Loucy (cell line): ENCODE measurements at regions not wholly inside any gene's neighbourhood (a gene's known extent, or its start where the extent isn't known, plus 50 kb on each side); places are given as distances from the start of the nearest gene placed in this dataset.
A peak's percentile ranks its signal among the peaks of the same experiment; 100 is the strongest.

Experiments used
- H2AFZ ChIP-seq: fragments of 200-600 bp; sonication (generic); 2 replicates; pipeline ENCODE4 v1.6.0; 2016; ENCODE audit warnings: antibody characterized with exemption, mild to moderate bottlenecking, low read length, moderate library complexity
- H3F3A ChIP-seq: fragments of 200-600 bp; 2 replicates; pipeline ENCODE4 v1.6.0; 2016; ENCODE audit warnings: antibody characterized with exemption, low read depth, mild to moderate bottlenecking
- H3K27me3 ChIP-seq: fragments of 200-600 bp; sonication (generic); 2 replicates; pipeline ENCODE4 v1.6.1; 2014; ENCODE audit warnings: low read length, mild to moderate bottlenecking; ENCODE audit not compliant: insufficient read depth, poor library complexity, severe bottlenecking
- H3K36me3 ChIP-seq: fragments of 200-600 bp; sonication (generic); 2 replicates; pipeline ENCODE4 v1.6.1; 2016; ENCODE audit warnings: low read length; ENCODE audit not compliant: insufficient read depth
- H3K4me1 ChIP-seq: fragments of 200-600 bp; sonication (generic); 2 replicates; pipeline ENCODE4 v1.5.1; 2014; ENCODE audit warnings: low read length, mild to moderate bottlenecking; ENCODE audit not compliant: insufficient read depth, poor library complexity, severe bottlenecking
- H3K4me2 ChIP-seq: fragments of 200-600 bp; sonication (generic); 2 replicates; pipeline ENCODE4 v1.6.0; 2014; ENCODE audit warnings: antibody characterized with exemption, low read length, low read depth, mild to moderate bottlenecking; ENCODE audit not compliant: poor library complexity, severe bottlenecking
- H3K4me3 ChIP-seq: fragments of 200-600 bp; sonication (generic); 2 replicates; pipeline ENCODE4 v1.5.1; 2014; ENCODE audit warnings: low read length, mild to moderate bottlenecking, mixed read lengths; ENCODE audit not compliant: poor library complexity, severe bottlenecking
- H3K79me2 ChIP-seq: fragments of 200-600 bp; sonication (generic); 2 replicates; pipeline ENCODE4 v1.6.1; 2014; ENCODE audit warnings: low read length; ENCODE audit not compliant: insufficient read depth
- H3K9ac ChIP-seq: fragments of 200-600 bp; sonication (generic); 2 replicates; pipeline ENCODE4 v1.6.0; 2014; ENCODE audit warnings: mild to moderate bottlenecking, low read depth, low read length, moderate library complexity; ENCODE audit not compliant: poor library complexity, severe bottlenecking
- H3K9me2 ChIP-seq: fragments of 200-600 bp; sonication (generic); replicated peaks from 2 replicates; pipeline ENCODE4 v1.6.1; 2016; ENCODE audit warnings: low read depth, low read length, mixed read lengths
- H3K9me3 ChIP-seq: fragments of 200-600 bp; sonication (generic); 2 replicates; pipeline ENCODE4 v1.6.1; 2014; ENCODE audit warnings: mild to moderate bottlenecking, antibody characterized with exemption, low read length, low read depth; ENCODE audit not compliant: insufficient read depth
- H4K20me1 ChIP-seq: fragments of 200-600 bp; sonication (generic); 2 replicates; pipeline ENCODE4 v1.6.0; 2014; ENCODE audit warnings: antibody characterized with exemption, low read length, mild to moderate bottlenecking; ENCODE audit not compliant: insufficient read depth, poor library complexity, severe bottlenecking
- CTCF ChIP-seq: fragments of 200-600 bp; sonication (generic); conservative IDR thresholded peaks from 2 replicates; pipeline ENCODE4 v1.5.1; 2014; ENCODE audit warnings: mild to moderate bottlenecking, antibody characterized with exemption, low read length
- EZH2phosphoT487 ChIP-seq: fragments of 200-600 bp; IDR thresholded peaks from 2 replicates; pipeline ENCODE4 v1.6.1; 2018; ENCODE audit warnings: antibody characterized with exemption, mild to moderate bottlenecking, moderate library complexity, borderline replicate concordance

- TF ChIP-seq EZH2phosphoT487: no peak
- no peak for TF ChIP-seq CTCF
- Histone ChIP-seq H3K9ac (no peak overlapping the region), H4K20me1 (no peaks in the 10 kb centered on the region), H2AFZ (no peak overlapping the region), H3K4me3 (no peak overlapping the region), H3K27me3 (no peaks in the 10 kb centered on the region), H3K36me3 (no peaks in the 10 kb centered on the region), H3K9me3 (no peaks in the 10 kb centered on the region), H3K79me2 (no peaks in the 10 kb centered on the region), H3K9me2 (no peaks in the 10 kb centered on the region), H3F3A (no peaks in the 10 kb centered on the region), H3K4me1 (no peaks in the 10 kb centered on the region), H3K4me2 (no peak overlapping the region)
Observed at GRCh38 chr11:21930408-21930807, 262.5 kb upstream of the ANO5 start.

- Histone ChIP-seq H4K20me1 (no peaks in the 10 kb centered on the region), H3K36me3 (no peaks in the 10 kb centered on the region), H3K4me1 (no peaks in the 10 kb centered on the region), H3K9me3 (no peaks in the 10 kb centered on the region), H3K27me3 (no peaks in the 10 kb centered on the region), H3K9me2 (no peaks in the 10 kb centered on the region), H2AFZ (no peak overlapping the region), H3K79me2 (no peaks in the 10 kb centered on the region), H3K9ac (no peak overlapping the region), H3F3A (no peaks in the 10 kb centered on the region), H3K4me2 (no peak overlapping the region), H3K4me3 (no peak overlapping the region)
- no peak for TF ChIP-seq CTCF
- TF ChIP-seq EZH2phosphoT487: no peak
Observed at GRCh38 chr11:21931436-21932101, 261.3 kb upstream of the ANO5 start.

GRCh38 chr11:21933095-21933494 lies 259.8 kb upstream of the ANO5 start:
- no peaks in the 10 kb centered on the region for H3F3A ChIP-seq
- TF ChIP-seq EZH2phosphoT487 (no peak), CTCF (peak; percentile 39)
- H4K20me1 ChIP-seq: no peaks in the 10 kb centered on the region
- H3K9me2 ChIP-seq: no peaks in the 10 kb centered on the region
- no peaks in the 10 kb centered on the region for H3K9me3 ChIP-seq
- H2AFZ ChIP-seq: no peak overlapping the region
- no peak overlapping the region for H3K9ac ChIP-seq
- H3K36me3 ChIP-seq: no peaks in the 10 kb centered on the region
- no peaks in the 10 kb centered on the region for H3K27me3 ChIP-seq
- no peaks in the 10 kb centered on the region for H3K4me1 ChIP-seq
- no peak overlapping the region for H3K4me2 ChIP-seq
- H3K4me3 ChIP-seq: no peak overlapping the region
- no peaks in the 10 kb centered on the region for H3K79me2 ChIP-seq
